WTC11 (cell line): ENCODE measurements at regions not wholly inside any gene's neighbourhood (a gene's known extent, or its start where the extent isn't known, plus 50 kb on each side); places are given as distances from the start of the nearest gene placed in this dataset.

Experiments used
- SMAD3 ChIP-seq: sonication (generic); formaldehyde crosslinking; IDR thresholded peaks from 2 replicates; pipeline ENCODE4 v1.8.0; 2022; ENCODE audit warnings: missing genetic modification reagents, mild to moderate bottlenecking, borderline replicate concordance
- TCF7 ChIP-seq: sonication (generic); formaldehyde crosslinking; IDR thresholded peaks from 2 replicates; pipeline ENCODE4 v1.8.0; 2022; ENCODE audit warnings: mild to moderate bottlenecking, low read depth, missing genetic modification reagents, moderate library complexity
- USF1 ChIP-seq: sonication (generic); formaldehyde crosslinking; IDR thresholded peaks from 2 replicates; pipeline ENCODE4 v1.8.0; 2022; ENCODE audit warnings: mild to moderate bottlenecking, missing genetic modification reagents
- ZNF416 ChIP-seq: fragments of 250-450 bp; sonication (Bioruptor Pico); IDR thresholded peaks from 2 replicates; pipeline ENCODE4 v1.9.0; 2021; ENCODE audit warnings: mild to moderate bottlenecking, inconsistent platforms
- TF ChIP-seq, protein P1 (sequence below): sonication (generic); formaldehyde crosslinking; conservative IDR thresholded peaks from 2 replicates; pipeline ENCODE4 v1.8.1; 2023; ENCODE audit warnings: mild to moderate bottlenecking, low read depth, missing genetic modification reagents, moderate library complexity
- TF ChIP-seq, protein P2 (sequence below): fragments of 200-600 bp; IDR thresholded peaks from 2 replicates; pipeline ENCODE4 v1.8.0; 2022; ENCODE audit warnings: antibody characterized with exemption

DNA sequence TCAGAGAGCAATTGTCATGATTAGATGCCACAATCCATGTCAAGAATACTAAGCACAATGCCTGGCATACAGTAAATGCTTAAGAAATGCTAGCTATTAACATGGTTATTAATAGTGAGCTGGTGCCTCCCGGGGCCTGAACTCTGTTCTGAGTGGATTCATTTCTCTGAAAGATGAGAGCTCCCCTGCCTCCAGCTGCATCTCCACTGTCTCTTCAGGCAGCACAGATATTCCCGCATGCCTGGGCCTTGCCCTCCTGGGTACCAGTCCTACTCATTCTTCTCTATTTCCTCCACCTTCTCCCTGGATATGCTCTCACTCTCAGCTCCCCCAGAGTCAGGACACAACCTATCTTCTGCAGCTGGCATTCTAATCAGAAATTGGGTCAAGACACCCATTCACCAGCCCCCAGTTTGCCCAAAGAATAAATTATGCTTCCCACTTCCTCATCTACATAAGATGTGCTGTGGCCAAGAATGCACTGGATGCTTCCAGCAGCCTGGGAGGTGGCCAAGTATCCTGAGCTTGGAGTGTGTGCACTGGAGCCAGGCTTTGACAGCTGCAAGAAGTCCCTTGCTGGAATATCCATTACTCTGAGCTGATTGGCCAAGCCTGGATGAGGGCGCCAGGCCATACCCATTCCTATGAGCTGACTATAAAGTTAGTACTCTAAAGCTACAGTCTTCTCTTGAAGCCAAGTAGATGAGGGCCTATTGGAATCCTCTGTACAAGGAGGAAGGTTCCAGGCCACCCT is 669.0 kb downstream of the ACTL7B start:
- TF ChIP-seq, protein P1, sequence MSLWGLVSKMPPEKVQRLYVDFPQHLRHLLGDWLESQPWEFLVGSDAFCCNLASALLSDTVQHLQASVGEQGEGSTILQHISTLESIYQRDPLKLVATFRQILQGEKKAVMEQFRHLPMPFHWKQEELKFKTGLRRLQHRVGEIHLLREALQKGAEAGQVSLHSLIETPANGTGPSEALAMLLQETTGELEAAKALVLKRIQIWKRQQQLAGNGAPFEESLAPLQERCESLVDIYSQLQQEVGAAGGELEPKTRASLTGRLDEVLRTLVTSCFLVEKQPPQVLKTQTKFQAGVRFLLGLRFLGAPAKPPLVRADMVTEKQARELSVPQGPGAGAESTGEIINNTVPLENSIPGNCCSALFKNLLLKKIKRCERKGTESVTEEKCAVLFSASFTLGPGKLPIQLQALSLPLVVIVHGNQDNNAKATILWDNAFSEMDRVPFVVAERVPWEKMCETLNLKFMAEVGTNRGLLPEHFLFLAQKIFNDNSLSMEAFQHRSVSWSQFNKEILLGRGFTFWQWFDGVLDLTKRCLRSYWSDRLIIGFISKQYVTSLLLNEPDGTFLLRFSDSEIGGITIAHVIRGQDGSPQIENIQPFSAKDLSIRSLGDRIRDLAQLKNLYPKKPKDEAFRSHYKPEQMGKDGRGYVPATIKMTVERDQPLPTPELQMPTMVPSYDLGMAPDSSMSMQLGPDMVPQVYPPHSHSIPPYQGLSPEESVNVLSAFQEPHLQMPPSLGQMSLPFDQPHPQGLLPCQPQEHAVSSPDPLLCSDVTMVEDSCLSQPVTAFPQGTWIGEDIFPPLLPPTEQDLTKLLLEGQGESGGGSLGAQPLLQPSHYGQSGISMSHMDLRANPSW = no peak
- no peak for TF ChIP-seq TCF7 (CRISPR knock-in tag)
- TF ChIP-seq, protein P2, sequence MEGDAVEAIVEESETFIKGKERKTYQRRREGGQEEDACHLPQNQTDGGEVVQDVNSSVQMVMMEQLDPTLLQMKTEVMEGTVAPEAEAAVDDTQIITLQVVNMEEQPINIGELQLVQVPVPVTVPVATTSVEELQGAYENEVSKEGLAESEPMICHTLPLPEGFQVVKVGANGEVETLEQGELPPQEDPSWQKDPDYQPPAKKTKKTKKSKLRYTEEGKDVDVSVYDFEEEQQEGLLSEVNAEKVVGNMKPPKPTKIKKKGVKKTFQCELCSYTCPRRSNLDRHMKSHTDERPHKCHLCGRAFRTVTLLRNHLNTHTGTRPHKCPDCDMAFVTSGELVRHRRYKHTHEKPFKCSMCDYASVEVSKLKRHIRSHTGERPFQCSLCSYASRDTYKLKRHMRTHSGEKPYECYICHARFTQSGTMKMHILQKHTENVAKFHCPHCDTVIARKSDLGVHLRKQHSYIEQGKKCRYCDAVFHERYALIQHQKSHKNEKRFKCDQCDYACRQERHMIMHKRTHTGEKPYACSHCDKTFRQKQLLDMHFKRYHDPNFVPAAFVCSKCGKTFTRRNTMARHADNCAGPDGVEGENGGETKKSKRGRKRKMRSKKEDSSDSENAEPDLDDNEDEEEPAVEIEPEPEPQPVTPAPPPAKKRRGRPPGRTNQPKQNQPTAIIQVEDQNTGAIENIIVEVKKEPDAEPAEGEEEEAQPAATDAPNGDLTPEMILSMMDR = no peak
- no peak for TF ChIP-seq SMAD3 (CRISPR knock-in tag)
- no peak for TF ChIP-seq USF1 (CRISPR knock-in tag)
- no peak for TF ChIP-seq ZNF416
